Heart right ventricle (tissue), 16 donors: ENCODE measurements at regions not wholly inside any gene's neighbourhood (a gene's known extent, or its start where the extent isn't known, plus 50 kb on each side); places are given as distances from the start of the nearest gene placed in this dataset.

ENCODE experiments used
- ATAC-seq, 8 donors: fragments of 200-7000 bp; cut with Tn5 transposase; one replicate each; pipeline ENCODE4 v1.9.1; 2020; ENCODE audit warnings: mild to moderate bottlenecking in 8 of 8, moderate library complexity in 8 of 8, moderate number of reproducible peaks in 1 of 8
- DNase-seq, 2 donors: peaks; one replicate each; pipeline ENCODE4 v3.0.0-alpha.2; 2020
- H3K27ac ChIP-seq, 10 donors: fragments of 200-600 bp; sonication (generic) in 2 of 10; one replicate each; pipeline versions ENCODE4 v1.5.0 to v1.8.0; 2020 to 2022; ENCODE audit warnings: mild to moderate bottlenecking in 3 of 10
- H3K27me3 ChIP-seq, 7 donors: fragments of 200-600 bp; one replicate each; pipeline ENCODE4 v1.8.0; 2021 to 2022; ENCODE audit warnings: mild to moderate bottlenecking in 2 of 7
- H3K36me3 ChIP-seq, 9 donors: fragments of 200-600 bp; sonication (generic) in 1 of 9; one replicate each; pipeline versions ENCODE4 v1.5.0 to v1.8.0; 2020 to 2022; ENCODE audit warnings: mild to moderate bottlenecking in 2 of 9
- H3K4me1 ChIP-seq, 9 donors: fragments of 200-600 bp; sonication (generic) in 1 of 9; one replicate each; pipeline versions ENCODE4 v1.5.0 to v1.8.0; 2020 to 2022; ENCODE audit warnings: mild to moderate bottlenecking in 4 of 9
- H3K4me3 ChIP-seq, 10 donors: fragments of 200-600 bp; sonication (generic) in 2 of 10; one replicate each; pipeline versions ENCODE4 v1.5.0 to v1.8.0; 2020 to 2022; ENCODE audit warnings: mild to moderate bottlenecking in 7 of 10, moderate library complexity in 2 of 10
- H3K9me3 ChIP-seq, 11 donors: fragments of 200-600 bp in 10 of 11; sonication (generic) in 2 of 11; one replicate each; pipeline versions ENCODE4 v1.5.0 to v1.8.0; 2013 to 2022; ENCODE audit warnings: mild to moderate bottlenecking in 2 of 11, control low read depth in 1 of 11, moderate library complexity in 1 of 11
- CTCF ChIP-seq, 9 donors: fragments of 200-600 bp; sonication (generic) in 2 of 9; IDR thresholded peaks; one replicate each; pipeline versions ENCODE4 v1.5.0 to v1.8.0; 2021 to 2022; ENCODE audit warnings: antibody characterized with exemption in 9 of 9, mild to moderate bottlenecking in 5 of 9, moderate library complexity in 1 of 9
- WGBS, 2 donors: extraction: QIAGEN DNeasy Blood & Tissue Kit; methylation state at CpG; one replicate each; pipeline ENCODE4 v1.1.7; 2013; ENCODE audit warnings: inconsistent platforms in 1 of 2; 5-methylcytosine and 5-hydroxymethylcytosine counted together
- intact Hi-C, 10 donors: fragments of 100-400 bp; cut with DNase I; formaldehyde crosslinking; loops; one replicate each; pipeline versions ENCODE4 v1.11.1 to v1.14.2; 2022
- donor health status: Arrhythmogenic right ventricular cardiomyopathy.
- donor health status: ischemic (EF 13 %, LVEDD 7.1; RV severe dilation, severe dysfunction).
- donor health status: healthy with polysubstance abuse.
- donor health status: DM: no; HTN: yes; CAD: no.
- donor health status: DM: no; HTN: no; CAD: no.
- donor health status: ischemic (EF 25% LVEDD 6.9; RV normal size, moderate dysfunction).
- donor health status: ischemic (EF 25% LVEDD 5.7; RV mildly dilated, moderate dysfunction).
- donor health status: healthy.
- donor health status: DM: yes; HTN: yes; CAD: no.
- donor health status: Ischemic cardiomyopathy.
- donor health status: ischemic (EF 35%, LVEDD 5.7; RV mildly dilated, moderate dysfunction).
- donor health status: nonischemic (EF 11% LVEDD 7.7; RV severe dilation, severe dysfunction).
- donor health status: DM: yes; HTN: yes; CAD: no.
- donor health status: PGD.
- donor health status: ischemic (EF 29% LVEDD 5.4; RV normal size, mild dysfunction).
- donor health status: nonischemic (EF 23%, LVEDD 6.1; RV moderate dilation, normal function).

GRCh38 chr1:163980394-163980793 is 578.6 kb upstream of the PBX1 start:
- no peak for ATAC-seq
- Histone ChIP-seq H3K4me3 (no peak overlapping the region), H3K9me3 (peaks cover 0 to 3% (median 0%) of the 10 kb centered on the region in 11 donors), H3K36me3 (no peaks in the 10 kb centered on the region), H3K27ac (no peak overlapping the region), H3K27me3 (no peaks in the 10 kb centered on the region), H3K4me1 (no peaks in the 10 kb centered on the region)
- 59 to 76% methylated on average over 1 of the region's 1 CpG for WGBS, 2 donors
- no peak for DNase-seq
- no peak for TF ChIP-seq CTCF (IDR thresholded peaks at IDR 0.05)
- intact Hi-C loops: no loop called here

DNA sequence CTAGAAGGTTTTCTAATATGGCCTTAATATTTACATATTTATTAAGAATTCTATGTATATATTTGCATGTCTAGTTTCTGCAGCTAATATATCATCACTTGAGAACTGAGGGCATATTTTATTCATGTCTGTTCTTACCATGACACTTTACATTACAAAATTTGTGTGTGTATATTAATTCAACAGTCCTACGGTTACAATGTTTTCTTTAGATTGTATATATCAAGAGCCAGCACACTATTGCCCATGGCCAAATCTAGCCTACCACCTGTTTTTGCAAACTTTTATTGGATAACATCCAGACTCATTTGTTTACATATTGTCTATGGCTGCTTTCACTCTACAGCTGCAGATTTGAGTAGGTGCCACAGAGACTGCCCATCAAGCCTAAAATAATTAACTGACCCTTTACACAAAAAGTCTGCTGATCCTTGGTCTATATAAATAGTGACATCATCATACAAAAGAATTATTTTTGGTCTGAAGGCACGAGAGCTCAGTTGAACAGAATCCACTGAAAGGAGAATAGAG is 577.4 kb upstream of the PBX1 start:
- intact Hi-C loops: no loop called here
- H3K27me3 ChIP-seq: no peaks in the 10 kb centered on the region
- ATAC-seq (no peak), DNase-seq (no peak)
- no peak overlapping the region for H3K4me3 ChIP-seq
- H3K36me3 ChIP-seq: no peaks in the 10 kb centered on the region
- H3K9me3 ChIP-seq: no peaks in the 10 kb centered on the region
- WGBS, 2 donors: 52 to 62% methylated on average over 2 of the region's 2 CpGs
- no peak overlapping the region for H3K27ac ChIP-seq
- no peak for TF ChIP-seq CTCF (IDR thresholded peaks at IDR 0.05)
- H3K4me1 ChIP-seq: no peaks in the 10 kb centered on the region

DNA sequence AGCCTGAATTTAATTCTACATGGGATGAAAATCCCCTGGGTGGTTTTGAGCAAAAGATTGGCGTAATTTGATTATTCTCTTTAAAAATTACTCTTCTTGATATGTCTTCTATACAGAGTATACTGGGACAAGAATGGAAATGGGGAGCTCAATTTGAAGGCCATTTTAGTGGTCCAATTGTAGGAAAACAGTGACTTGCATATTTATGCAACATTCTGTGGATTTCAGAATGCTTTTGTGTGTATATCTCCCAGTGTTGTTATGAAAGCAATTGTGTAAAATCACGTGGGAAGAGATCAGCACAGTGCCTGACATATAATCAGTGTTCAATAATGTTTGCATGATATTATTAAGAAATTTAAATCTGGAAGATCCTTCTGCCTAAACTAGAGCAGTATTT is 575.9 kb upstream of the PBX1 start:
- ATAC-seq: no peak
- intact Hi-C loops: no loop called here
- TF ChIP-seq CTCF (IDR thresholded peaks at IDR 0.05): no peak

GRCh38 chr1:163985700-163986099 is 573.3 kb upstream of the PBX1 start:
- Histone ChIP-seq H3K27me3 (no peaks in the 10 kb centered on the region), H3K4me3 (no peak overlapping the region), H3K9me3 (peaks cover 0 to under 1% (median 0%) of the 10 kb centered on the region in 11 donors), H3K4me1 (no peaks in the 10 kb centered on the region), H3K27ac (no peak overlapping the region), H3K36me3 (no peaks in the 10 kb centered on the region)
- 90 to 91% methylated on average over 3 of the region's 3 CpGs for WGBS, 2 donors
- intact Hi-C loops: no loop called here
- DNase-seq: no peak
- TF ChIP-seq CTCF (IDR thresholded peaks at IDR 0.05): no peak
- ATAC-seq: no peak

More for the DNA sequence above, 575.9 kb upstream of the PBX1 start:
- 80 to 81% methylated on average over 2 of the region's 2 CpGs for WGBS, 2 donors
- Histone ChIP-seq H3K4me3 (no peak overlapping the region), H3K9me3 (no peaks in the 10 kb centered on the region), H3K4me1 (no peaks in the 10 kb centered on the region), H3K27ac (no peak overlapping the region), H3K27me3 (no peaks in the 10 kb centered on the region), H3K36me3 (no peaks in the 10 kb centered on the region)
- no peak for DNase-seq
